Kidney glomerular epithelial cell (primary cell): ENCODE measurements at regions not wholly inside any gene's neighbourhood (a gene's known extent, or its start where the extent isn't known, plus 50 kb on each side); places are given as distances from the start of the nearest gene placed in this dataset.
"Not testable (repeated sequence)": the region's sequence is repeated elsewhere in the genome, so short reads cannot be mapped to it uniquely, and the experiment has no call there.

Experiments
- DNase-seq: peaks from one replicate; lab custom pipeline; 2025; lab: John Stamatoyannopoulos, UW

GRCh38 chr12:92061061-92061460 is 84.6 kb downstream of the BTG1 start:
- no peak for DNase-seq

GRCh38 chr12:92059960-92060359 is 85.7 kb downstream of the BTG1 start:
- no peak for DNase-seq

DNA sequence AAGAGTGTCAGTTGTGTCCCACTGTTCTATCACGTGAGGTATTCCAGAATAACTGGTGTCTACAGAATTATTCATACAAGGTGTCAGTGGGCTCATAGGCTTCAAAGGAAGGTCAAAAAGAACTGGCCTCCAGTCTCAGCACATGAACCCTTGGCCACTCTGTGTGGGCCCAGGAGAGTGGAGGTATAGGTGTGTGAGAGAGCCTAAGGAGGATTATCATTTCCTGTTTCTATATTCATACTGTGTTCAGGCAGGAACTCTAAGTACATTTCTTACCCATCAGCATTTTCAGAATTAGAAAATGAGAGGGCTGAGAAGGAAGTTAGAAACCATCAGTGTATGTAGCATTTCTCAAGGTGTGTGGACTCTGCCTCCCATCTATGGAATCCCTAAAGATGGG is 87.0 kb downstream of the BTG1 start:
- DNase-seq, result no peak

- not testable (repeated sequence) for DNase-seq
These were observed 88.9 kb downstream of the BTG1 start for GRCh38 chr12:92056756-92057155.

- DNase-seq, result no peak
These were observed 89.4 kb downstream of the BTG1 start for GRCh38 chr12:92056290-92056689.

DNA sequence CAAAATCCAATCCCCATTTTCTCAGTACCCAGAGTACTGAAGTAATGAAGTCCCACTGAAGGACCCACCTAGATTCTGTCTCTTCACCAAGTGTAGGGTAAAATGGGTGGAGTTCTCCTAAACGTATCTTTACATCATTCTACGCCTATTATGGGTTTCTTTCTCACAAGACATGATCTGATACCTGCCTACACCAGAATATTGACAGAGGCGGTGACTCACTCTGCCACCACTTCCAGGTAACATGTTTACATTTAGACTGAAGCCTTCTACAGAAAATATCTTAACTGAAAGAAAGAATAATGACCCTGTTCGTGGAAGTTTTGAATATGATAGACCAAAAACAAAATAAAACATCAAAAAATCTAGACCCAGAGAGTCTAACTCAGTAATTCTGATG is 89.8 kb downstream of the BTG1 start:
- no peak for DNase-seq

DNA sequence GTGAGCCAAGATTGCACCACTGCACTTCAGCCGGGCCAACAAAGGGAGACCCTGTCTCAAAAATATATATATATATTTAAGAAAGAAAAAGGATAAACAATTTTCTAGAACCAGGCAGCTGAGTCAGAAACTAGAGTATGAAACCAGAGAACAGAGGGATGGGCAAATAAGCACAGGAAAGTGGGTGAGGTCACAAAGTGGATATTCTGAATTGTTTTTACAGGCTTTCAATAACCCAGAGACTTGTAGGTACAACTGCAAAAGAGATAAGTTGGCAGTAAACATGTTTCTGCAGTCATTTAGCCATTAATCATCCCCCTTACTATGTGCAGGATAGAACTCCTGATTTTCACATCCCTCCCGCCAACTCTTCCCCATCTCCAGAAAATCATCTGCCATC is 94.2 kb downstream of the BTG1 start:
- no peak for DNase-seq

DNA sequence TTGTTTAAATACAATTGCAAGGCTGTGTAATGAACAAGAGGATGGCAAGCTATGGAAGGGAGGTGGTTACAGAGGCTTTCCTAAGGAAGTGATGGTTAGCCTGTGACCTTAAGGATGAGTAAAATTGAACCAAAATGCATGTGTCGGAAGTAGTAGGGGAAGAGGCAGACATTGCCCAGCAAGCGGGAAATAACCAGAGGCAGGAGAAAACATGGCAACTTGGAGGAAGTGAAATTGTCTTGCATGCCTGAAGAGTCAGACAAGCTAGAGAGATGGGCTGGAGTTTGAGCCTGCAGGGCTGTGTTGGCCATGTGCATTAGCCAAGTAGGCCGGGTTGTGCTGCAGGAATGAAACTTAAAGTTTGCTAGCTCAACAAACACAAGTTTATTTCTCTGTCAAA is 96.2 kb downstream of the BTG1 start:
- DNase-seq, result no peak

DNA sequence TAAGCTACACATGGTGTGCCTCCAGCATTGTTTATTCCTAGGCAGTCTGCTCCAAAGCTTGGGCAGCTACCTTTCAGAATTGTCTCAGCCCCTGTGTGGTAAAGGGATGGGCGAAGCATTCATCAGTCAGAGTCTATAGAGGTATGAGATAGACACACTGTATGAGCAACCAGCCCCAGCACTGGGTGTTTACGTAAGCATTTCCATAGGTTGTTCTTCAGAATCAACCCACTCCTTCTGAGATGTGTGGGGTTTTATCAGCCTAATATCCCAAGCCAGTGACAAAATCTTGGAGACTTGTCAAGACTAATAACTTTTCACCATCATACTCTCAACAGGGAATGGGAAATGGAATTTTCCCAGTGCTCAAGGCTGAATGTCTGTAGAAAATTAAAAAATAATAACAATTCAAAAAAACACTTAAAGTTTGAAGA is 98.2 kb downstream of the BTG1 start:
- no peak for DNase-seq

- no peak for DNase-seq
These were observed 98.9 kb downstream of the BTG1 start for GRCh38 chr12:92046557-92047392.

DNA sequence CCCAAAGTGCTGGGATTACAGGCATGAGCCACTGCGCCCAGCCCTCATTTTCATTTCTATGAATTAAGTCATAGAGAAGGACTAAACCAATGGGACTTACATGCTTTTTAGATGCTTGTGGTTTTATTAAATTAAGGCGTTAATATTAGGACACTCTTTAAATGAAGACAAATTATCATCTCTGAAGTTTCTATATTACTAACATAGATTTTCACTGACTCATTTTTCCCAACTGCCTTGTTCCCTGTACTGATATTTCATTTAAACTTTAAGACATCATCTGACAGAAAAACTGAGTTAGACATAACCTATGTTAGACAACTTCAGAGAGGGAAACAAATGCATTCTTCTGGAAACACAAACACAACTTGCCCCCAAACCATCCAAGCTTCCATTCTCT is 99.8 kb downstream of the BTG1 start:
- no peak for DNase-seq

GRCh38 chr12:92044435-92044834 is 101.2 kb downstream of the BTG1 start:
- no peak for DNase-seq

- no peak for DNase-seq
These were observed 102.7 kb downstream of the BTG1 start for GRCh38 chr12:92042791-92043531.

DNA sequence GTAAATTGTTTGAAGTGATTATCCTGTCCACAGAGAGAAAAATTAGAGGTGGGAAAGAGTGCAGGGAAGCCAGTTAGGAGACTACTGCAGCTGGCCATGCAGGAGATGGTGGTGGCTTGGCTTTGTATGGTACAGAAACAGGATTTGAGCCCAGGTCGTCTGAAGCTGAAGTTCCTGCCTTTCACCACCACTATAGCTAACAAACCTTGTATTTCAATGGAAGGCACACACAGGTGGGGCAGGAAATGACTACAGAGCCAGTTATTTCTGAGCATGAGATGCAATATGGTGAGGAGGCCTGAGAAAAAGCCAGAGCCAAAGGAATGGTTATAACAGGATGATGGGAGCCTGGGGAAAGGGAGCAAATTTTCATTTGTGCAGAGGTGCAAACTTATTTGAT is 103.9 kb downstream of the BTG1 start:
- no peak for DNase-seq

- no peak for DNase-seq
These were observed 106.6 kb downstream of the BTG1 start for GRCh38 chr12:92039046-92039445.

DNA sequence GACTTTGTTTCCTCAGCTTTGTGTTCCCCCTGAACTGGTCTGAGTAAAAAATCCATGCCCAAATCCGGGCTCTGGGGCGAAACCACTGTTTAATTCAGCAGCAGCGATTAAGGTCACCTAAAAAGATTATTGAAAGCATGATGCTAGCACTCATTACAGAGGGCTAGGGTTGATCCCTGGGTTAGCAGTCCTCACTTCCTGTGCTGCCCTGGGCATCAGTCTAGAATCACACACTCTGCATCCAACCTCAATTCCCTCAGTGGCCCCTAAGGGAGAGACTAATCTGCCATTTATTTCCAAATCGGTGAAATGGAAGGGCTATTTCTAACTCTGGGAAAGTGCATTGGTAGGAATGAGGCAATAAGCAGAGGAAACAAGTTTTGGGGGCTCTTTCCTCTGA is 107.2 kb downstream of the BTG1 start:
- DNase-seq, result no peak

GRCh38 chr12:92036771-92037453 is 108.7 kb downstream of the BTG1 start:
- DNase-seq, result no peak

GRCh38 chr12:92036061-92036620 is 109.5 kb downstream of the BTG1 start:
- no peak for DNase-seq

DNA sequence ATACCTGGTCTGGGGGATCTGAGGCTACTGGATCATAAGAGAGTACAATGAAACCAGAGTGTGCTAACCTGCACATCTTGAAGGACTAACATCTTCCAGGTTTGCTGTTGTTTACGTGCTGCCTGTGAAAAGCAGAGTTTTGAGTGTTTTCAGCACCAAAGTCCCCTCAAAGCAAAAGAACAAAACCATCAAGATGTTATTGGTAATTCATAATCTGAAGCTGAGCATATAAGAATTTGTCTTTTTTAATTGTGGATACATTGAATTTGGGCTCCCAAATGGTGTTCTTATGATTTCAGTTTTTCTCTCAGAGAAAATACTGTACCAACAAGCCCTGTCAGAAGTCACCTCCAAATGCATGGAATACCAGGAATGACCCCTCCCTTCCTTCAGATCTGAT is 110.2 kb downstream of the BTG1 start:
- no peak for DNase-seq

DNA sequence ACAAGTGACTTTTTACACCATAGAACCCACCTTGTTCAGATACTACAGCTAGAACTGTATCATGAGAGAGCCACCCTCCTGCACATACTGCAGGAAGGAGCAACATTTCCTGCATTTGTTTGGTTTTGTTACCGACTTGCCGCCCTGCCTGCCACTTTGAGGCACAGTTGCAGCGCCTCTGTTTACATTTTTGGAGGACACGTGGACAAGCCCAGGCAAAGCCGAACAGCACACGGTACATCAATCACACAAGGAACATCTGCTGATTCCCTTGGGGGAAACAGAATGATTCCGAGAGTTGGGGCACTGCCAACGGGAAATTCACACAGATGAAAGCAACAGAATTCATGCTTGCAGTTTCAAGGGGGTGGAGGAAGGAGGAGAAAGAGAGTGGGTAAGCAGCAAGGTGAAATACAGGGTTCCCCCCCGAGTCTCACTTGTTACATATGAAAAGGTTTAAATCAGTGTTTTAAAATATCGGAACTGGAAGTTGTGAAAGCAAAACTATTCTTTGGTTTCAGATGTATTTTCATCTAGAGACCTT is 110.7 kb downstream of the BTG1 start:
- no peak for DNase-seq

- no peak for DNase-seq
These were observed 111.6 kb downstream of the BTG1 start for GRCh38 chr12:92034083-92034482.

- DNase-seq, result no peak
These were observed 112.7 kb downstream of the BTG1 start for GRCh38 chr12:92032965-92033364.
